ENCODE measurements at regions not wholly inside any gene's neighbourhood (a gene's known extent, or its start where the extent isn't known, plus 50 kb on each side); places are given as distances from the start of the nearest gene placed in this dataset.
"Not testable (repeated sequence)": the region's sequence is repeated elsewhere in the genome, so short reads cannot be mapped to it uniquely, and the experiment has no call there.

DNA sequence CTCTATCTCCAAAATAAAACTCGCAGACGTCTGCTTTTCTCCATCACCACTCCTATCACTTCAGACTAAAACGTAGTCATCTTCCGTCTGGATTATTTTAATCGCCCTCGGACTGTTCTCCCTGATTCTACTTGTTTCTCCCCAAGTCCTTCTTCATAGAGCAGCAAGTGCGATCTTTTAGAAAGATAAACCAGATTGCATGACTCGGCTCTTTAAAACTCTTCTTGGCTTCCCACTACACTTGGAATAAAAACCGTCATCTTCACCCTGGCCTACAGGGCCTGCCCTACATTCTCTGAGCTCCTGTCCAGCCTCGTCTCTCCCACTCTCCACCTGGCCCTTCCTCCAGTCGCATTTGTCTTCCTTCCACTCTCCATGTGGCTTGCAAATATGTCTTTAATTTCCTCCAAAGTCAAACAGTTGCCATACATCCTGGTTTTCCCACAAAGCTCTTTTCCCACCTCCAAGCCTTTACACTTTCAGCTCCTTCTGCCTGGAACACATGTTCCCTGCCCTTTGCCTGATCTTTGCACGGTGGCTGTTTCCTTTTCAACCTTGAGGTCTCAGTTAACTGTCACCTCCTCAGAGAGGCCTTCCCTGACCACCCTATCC lies 70.5 kb upstream of the DHX40 start:
- no peak for DNase-seq
- Histone ChIP-seq H3K36me3 (no peaks in the 10 kb centered on the region), H3K4me1 (no peaks in the 10 kb centered on the region), H3K27ac (no peak overlapping the region), H3K27me3 (replicated peaks in 1 of 7) (no peaks in the 10 kb centered on the region), H3K4me3 (no peak overlapping the region), H3K9me3 (no peaks in the 10 kb centered on the region)
- 78 to 84% (median 78%) methylated on average over 11 to 12 of the region's 12 CpGs for WGBS, 5 donors
- intact Hi-C loops (cut with DNase I; ENCODE audit: low total_unique reads): no loop called here
- TF ChIP-seq POLR2AphosphoS5 (IDR thresholded peaks at IDR 0.05) (no peak), CTCF (IDR thresholded peaks at IDR 0.05 in 8 of 11, conservative IDR thresholded peaks at IDR 0.05 in 3 of 11) (no peak), POLR2A (IDR thresholded peaks at IDR 0.05) (no peak)

DNA sequence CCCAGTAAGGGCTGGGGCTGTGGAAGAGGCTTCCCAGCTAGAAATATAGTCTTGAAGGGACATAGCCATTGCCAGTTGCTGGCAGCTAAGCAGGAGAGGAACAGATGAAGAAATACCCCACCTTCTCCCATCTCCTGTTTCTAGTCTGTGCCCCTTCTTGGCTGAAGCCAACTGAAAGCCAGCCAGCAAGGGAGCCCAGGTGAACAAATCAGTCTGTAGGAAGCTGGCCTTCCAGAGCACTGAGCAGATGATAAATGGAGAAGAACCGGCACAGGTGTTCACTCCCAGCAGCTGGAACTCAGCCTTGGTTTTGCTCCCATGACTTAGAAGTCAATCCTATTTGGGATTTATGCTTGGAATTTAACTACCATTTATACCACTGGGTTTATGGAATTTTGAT lies 69.2 kb upstream of the DHX40 start:
- TF ChIP-seq POLR2A (IDR thresholded peaks at IDR 0.05): no peak
- no peak for TF ChIP-seq POLR2AphosphoS5 (IDR thresholded peaks at IDR 0.05)
- no peak for TF ChIP-seq CTCF (IDR thresholded peaks at IDR 0.05 in 8 of 11, conservative IDR thresholded peaks at IDR 0.05 in 3 of 11)
- no peaks in the 10 kb centered on the region for H3K9me3 ChIP-seq
- H3K36me3 ChIP-seq: no peaks in the 10 kb centered on the region
- H3K4me3 ChIP-seq: no peak overlapping the region
- 88 to 100% (median 94%) methylated on average over 1 of the region's 1 CpG for WGBS, 5 donors
- no peaks in the 10 kb centered on the region for H3K4me1 ChIP-seq
- intact Hi-C loops (cut with DNase I; ENCODE audit: low total_unique reads): no loop called here
- H3K27me3 ChIP-seq (replicated peaks in 1 of 7): no peaks in the 10 kb centered on the region
- no peak for DNase-seq
- H3K27ac ChIP-seq: no peak overlapping the region

GRCh38 chr17:59498530-59499307 lies 66.7 kb upstream of the DHX40 start:
- WGBS, 5 donors: 58 to 87% (median 83%) methylated on average over 4 of the region's 4 CpGs
- Histone ChIP-seq H3K27me3 (replicated peaks in 1 of 7) (no peaks in the 10 kb centered on the region), H3K36me3 (no peaks in the 10 kb centered on the region), H3K9me3 (no peaks in the 10 kb centered on the region), H3K4me3 (no peak overlapping the region), H3K27ac (no peak overlapping the region), H3K4me1 (no peaks in the 10 kb centered on the region)
- intact Hi-C loops (cut with DNase I; ENCODE audit: low total_unique reads): no loop called here
- TF ChIP-seq POLR2AphosphoS5 (IDR thresholded peaks at IDR 0.05) (no peak), POLR2A (IDR thresholded peaks at IDR 0.05) (no peak), CTCF (IDR thresholded peaks at IDR 0.05 in 8 of 11, conservative IDR thresholded peaks at IDR 0.05 in 3 of 11) (no peak)
- no peak for DNase-seq

- H3K9me3 ChIP-seq; DNase-seq; H3K4me1 ChIP-seq; H3K36me3 ChIP-seq; H3K4me3 ChIP-seq; H3K27me3 ChIP-seq (replicated peaks in 1 of 7); H3K27ac ChIP-seq; intact Hi-C loops (cut with DNase I; ENCODE audit: low total_unique reads): not testable (repeated sequence)
- whole genome bisulfite sequencing, 5 donors: 85 to 97% (median 94%) methylated on average over 8 to 41 of the region's 41 CpGs
Measured at GRCh38 chr17:59500086-59500655, 65.2 kb upstream of the DHX40 start.
